HEK293 (cell line): ENCODE measurements at regions not wholly inside any gene's neighbourhood (a gene's known extent, or its start where the extent isn't known, plus 50 kb on each side); places are given as distances from the start of the nearest gene placed in this dataset.

ENCODE experiments used
- GLI4 ChIP-seq: fragments of 450-650 bp; formaldehyde crosslinking; IDR thresholded peaks from 2 replicates; pipeline ENCODE4 v1.5.1; 2016; ENCODE audit warnings: missing biosample characterization, missing genetic modification characterization
- ZNF629 ChIP-seq: fragments of 450-650 bp; formaldehyde crosslinking; IDR thresholded peaks from 2 replicates; pipeline ENCODE4 v1.5.1; 2017; ENCODE audit warnings: missing biosample characterization, missing genetic modification characterization

- no peak for TF ChIP-seq ZNF629
- no peak for TF ChIP-seq GLI4 (tag by site-specific recombination)
Measured at GRCh38 chr13:79851318-79851717, 370.4 kb downstream of the NDFIP2 start.
